Smooth muscle cell of the brain vasculature (primary cell): ENCODE measurements at regions not wholly inside any gene's neighbourhood (a gene's known extent, or its start where the extent isn't known, plus 50 kb on each side); places are given as distances from the start of the nearest gene placed in this dataset.

ENCODE experiments used
- DNase-seq: peaks from one replicate; pipeline ENCODE4 v3.0.0-alpha.2; 2012; ENCODE audit warnings: low read depth, low spot score

- DNase-seq: no peak
Observed at GRCh38 chr6:168228676-168229367, 90.8 kb downstream of the DACT2 start.

DNA sequence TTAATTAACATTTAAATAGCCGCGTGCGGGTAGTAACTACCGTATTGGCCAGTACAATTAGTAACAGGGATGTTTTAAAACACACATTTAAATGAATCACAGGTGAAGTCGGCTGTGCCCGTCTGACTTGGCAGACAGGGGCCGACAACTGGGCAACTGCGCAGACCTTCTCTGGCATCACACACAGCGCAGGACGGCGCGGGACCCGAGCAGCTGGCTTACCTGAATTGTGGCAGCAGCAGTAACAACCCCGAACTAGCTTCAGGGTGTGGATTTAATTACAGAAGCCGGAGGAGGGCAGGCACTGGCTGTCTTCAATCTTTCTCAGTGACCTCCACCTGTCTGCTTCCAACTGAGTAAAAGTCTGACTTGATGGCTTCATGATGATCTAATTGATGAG is 91.7 kb downstream of the DACT2 start:
- no peak for DNase-seq

DNA sequence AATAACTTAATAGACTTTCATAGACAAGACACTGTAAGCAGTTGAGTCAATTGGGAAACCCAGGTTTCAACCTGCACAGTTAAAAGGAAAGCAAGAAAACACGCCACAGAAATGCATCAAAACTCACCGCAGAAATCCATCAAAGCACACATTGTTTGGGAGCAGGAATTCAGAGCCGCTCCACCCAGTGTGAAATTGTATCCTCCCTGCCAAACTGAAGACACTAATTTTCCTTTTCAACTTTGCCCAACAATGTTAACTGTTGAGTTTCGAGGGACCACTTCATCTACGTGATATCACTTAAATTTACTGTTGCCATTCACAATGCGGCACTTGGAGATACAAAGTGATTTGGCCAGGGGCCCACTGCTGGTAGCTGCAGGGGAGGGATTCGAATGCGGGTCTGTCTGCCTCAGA is 92.7 kb downstream of the DACT2 start:
- no peak for DNase-seq

- no peak for DNase-seq
Observed at GRCh38 chr6:168226061-168226752, 93.4 kb downstream of the DACT2 start.

GRCh38 chr6:168225471-168225911 is 94.1 kb downstream of the DACT2 start:
- no peak for DNase-seq

- DNase-seq: no peak
Observed at GRCh38 chr6:168223755-168224154, 95.8 kb downstream of the DACT2 start.

DNA sequence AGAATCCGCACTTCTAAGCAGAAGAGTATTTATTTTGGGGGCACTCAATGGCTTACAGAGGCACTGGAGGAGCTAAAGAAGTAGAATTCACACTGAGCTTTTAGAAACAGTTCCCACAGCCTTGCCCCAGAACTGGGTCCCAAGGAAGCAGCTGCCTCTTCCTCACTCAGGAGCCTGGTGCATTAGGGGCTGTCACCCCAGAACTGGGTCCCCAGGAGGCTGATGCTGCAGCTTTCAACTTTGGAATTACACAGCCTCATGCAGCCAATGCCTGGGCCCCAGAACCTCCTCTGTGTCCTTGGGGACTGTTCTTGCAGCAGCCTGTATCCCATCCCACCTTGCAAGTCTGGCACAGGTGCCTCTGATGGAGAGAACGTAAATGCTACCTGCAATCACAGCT is 96.4 kb downstream of the DACT2 start:
- DNase-seq: no peak

DNA sequence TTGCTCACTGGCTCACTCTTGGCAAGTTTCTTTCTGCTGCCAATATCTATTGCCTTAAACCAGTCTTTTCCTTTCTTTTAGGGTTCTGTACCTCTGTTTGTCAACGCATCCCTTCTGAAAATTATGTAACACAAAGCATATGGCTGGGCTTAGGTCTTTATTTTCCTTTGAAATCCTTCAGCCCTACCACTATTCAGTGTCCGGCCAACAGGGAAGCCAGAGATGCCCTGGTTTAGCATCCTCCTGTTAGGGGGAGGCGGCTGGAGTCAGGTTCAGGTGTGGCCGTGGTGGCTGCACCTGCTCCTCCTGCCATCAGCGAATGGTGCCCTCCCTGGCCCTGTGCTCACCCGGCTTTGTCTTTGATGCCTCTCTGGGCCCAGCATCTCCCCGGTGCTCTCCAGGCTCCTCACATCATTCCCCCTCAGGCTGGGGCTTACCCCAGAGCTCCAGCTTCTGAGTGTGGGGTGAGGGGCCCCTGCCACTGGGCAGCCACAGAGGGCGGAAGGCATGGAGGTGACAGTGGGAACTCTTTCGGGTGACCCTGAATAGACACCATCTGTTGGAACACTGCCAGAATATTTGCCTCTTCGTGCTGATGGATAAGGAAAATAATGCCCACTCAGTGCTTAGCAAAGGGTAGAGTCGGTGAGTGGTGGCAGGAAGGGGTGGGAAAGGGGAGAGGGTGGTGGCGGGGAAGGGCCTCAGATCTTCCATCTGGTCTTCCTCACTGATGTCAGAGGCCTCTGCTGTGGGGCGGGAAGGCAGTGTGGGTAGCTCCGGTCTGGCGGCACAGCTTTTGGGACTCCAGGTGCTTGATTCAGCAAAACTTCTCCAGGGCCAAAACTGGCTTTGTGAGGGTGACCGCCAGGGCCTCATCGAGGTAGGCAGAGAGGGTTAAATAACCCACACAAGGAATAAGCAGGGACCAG is 97.2 kb downstream of the DACT2 start:
- DNase-seq: no peak

DNA sequence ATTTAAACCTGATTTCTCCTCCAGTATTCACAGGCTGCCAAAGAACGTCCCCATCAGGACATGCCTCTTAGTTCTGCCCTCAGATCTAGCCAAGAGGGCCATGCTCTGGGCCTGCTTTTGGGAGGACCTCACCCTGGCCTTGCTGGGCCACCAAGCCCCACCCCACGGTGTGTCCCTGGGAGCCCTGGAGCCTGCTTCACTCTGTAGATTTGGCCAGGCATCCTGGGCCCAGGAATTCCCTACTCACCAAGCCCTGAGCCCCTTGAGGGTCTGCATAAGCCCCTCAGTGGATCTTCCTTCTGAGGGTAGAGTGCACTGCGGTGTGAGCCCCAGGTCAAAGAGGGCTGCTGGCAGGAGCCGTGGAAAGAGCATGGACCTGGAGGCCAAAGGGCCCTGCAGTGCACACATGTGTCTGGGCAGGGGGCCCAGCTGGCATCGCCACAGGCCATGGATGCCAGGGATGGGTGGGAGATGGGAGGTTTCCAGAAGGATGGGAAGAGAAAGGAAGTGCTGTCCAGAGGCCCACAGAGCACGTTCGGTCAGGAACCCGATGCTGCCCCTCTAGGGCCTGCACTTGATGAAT is 98.0 kb downstream of the DACT2 start:
- no peak for DNase-seq

- DNase-seq: no peak
Observed at GRCh38 chr6:168221000-168221399, 98.6 kb downstream of the DACT2 start.

GRCh38 chr6:168219804-168220203 is 99.8 kb downstream of the DACT2 start:
- DNase-seq: no peak

- DNase-seq: peak; percentile 2
Observed at GRCh38 chr6:168218785-168219566, 100.6 kb downstream of the DACT2 start.

DNA sequence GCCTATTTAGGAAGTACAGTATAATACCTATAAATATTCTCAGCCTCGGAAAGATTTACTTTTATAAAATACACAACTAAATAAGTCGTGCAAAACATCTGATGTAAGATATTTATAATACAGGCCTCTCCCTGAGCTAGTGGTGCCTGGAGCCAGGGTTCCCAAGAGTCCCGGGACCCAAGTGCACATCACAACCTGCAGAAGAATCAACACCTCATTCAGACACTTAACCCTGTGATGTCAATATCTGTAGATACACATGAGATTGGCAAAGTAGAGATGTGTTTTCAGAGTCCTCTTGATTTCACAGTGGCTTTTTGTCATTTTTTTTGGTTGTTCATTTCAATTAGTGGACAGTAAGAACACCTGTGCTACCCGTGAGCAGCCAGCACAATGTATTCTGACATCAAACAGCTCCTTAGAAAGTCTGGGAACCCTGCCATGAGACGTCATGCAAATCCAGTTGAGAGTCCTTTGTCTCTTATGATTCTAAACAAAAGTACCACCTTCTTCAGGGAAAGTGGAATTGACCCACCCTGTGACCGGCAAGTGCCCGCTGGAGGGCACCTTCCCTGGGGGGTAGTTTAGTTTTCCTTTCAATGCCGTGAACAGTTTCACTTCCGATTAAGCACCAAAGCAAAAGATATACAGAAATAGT is 101.6 kb downstream of the DACT2 start:
- no peak for DNase-seq

DNA sequence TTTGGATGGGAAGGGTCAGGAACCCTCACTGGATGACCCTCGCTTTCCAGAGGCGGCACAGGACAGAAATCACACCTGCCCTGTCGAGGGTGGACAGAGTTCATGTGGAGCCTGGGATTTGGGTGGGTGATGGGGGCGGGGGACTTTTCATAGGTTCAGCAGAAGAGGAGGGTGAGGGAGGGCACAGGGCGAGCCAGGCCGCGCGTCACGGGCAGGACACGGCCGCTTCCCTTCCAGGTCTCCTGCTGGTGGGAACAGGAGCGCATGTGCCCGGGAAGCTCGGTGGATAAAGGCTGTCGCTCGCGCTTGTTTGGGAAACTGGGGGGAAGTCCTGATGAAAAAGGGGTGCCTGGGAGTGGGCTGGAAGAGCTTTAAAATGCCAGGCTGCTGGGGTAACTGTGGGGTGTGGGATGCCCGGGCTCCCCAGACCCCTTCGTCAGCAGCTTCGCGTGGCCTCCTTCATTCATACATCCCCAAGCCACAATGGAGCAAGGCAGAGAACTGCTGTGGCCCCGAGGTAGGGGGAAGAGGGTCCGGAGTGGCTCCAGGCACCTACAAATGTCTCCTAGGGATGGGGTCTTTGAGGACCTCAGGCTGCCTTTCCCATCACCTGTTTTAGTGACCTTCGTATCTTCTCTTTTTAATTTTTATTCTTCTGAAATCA is 102.2 kb downstream of the DACT2 start:
- DNase-seq: no peak

GRCh38 chr6:168216751-168217191 is 102.8 kb downstream of the DACT2 start:
- DNase-seq: no peak

GRCh38 chr6:168216117-168216516 is 103.5 kb downstream of the DACT2 start:
- no peak for DNase-seq

DNA sequence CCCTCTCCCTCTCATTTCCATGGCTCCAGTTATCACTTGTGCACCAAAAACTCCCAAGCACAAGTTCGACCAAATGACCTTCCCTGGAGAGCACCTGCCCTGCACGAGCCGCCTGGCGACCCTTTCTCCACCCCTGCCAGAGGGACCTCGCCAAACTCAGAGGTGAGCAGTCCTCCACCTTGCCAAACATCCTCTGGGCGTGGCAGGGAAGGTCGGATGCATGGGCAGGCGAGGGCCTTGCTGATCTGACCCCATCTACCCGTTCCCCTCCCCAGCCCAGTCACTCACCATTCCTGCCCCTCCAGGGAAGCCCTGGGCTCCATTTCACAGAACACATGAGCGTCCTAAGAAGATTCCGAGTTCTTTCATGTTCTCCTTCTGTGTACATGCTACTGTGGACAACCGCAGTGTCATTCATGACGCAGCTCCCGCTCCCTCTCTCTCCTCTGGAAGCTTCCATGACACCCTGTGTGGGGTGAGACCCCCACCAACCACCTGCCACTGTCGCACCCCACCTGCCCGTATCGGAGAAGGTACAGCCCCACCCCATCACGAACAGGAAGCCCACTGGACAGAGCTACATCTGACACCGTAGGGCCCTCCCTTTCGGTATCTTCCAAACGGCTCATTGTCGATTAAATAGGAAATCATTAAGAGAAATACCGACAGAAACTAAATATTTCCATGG is 104.3 kb downstream of the DACT2 start:
- DNase-seq: no peak

DNA sequence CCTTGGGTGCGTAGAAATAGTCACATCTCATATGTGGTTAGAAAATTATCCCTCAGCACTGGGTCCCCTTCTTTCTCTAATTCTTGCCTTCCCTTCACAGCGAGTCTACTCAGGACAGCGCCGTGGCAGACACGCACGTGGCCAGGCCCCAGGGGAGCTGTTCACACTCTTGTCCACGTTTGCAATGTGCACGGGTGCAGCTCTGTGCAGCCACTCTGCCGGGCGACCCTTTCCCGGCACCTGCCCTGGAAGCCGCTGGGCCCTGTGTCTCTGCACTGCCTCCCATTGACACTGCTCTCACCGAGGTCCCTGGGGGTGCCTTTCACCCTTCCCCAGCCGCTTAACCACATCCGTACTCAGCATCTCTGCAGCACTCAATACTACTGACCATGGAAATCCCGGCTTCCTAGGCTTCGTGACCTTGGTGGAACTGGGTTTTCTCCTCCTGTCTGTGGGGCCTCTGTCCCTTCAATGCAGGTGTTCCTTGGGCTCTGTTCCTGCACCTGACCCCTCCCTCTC is 104.9 kb downstream of the DACT2 start:
- no peak for DNase-seq

- no peak for DNase-seq
Observed at GRCh38 chr6:168213121-168213524, 106.5 kb downstream of the DACT2 start.
